ENCODE measurements at regions not wholly inside any gene's neighbourhood (a gene's known extent, or its start where the extent isn't known, plus 50 kb on each side); places are given as distances from the start of the nearest gene placed in this dataset.

DNA sequence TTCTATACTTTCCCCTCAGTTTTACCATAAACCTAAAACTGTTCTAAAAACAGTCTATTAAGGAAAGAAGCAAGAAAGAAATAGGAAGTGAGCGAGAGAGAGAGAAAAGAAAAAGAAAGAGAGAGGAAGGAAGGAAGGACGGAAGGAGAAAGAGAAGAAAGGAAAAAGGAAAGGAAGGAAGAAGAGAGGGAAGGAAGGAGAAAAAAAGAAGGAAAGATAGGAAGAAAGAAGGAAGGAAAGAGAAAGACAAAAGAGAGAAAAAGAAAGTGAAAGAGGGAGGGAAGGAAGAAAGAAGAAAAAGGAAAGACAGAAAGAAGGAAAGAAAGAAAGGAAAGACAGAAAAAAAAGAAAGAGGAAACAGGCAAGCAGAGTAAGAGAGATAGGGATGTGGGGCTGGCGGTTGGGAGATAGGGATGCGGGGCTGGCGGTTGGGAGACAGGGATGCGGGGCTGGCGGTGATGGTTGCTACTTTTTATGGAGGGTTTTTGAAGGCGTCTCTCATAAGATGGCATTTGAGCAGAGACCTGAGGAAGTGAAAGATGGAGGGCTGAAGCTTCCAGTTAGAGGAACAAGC is 70.4 kb upstream of the IRF2BP2 start:
- no peaks in the 10 kb centered on the region for H3K79me2 ChIP-seq (ENCODE audit: insufficient read depth, low read length)
- H3K4me1 Mint-ChIP-seq, result peaks cover 31% of the 10 kb centered on the region
- H4K20me1 ChIP-seq (ENCODE audit: insufficient read depth, low read length), result no peaks in the 10 kb centered on the region
- TF ChIP-seq, protein P1, sequence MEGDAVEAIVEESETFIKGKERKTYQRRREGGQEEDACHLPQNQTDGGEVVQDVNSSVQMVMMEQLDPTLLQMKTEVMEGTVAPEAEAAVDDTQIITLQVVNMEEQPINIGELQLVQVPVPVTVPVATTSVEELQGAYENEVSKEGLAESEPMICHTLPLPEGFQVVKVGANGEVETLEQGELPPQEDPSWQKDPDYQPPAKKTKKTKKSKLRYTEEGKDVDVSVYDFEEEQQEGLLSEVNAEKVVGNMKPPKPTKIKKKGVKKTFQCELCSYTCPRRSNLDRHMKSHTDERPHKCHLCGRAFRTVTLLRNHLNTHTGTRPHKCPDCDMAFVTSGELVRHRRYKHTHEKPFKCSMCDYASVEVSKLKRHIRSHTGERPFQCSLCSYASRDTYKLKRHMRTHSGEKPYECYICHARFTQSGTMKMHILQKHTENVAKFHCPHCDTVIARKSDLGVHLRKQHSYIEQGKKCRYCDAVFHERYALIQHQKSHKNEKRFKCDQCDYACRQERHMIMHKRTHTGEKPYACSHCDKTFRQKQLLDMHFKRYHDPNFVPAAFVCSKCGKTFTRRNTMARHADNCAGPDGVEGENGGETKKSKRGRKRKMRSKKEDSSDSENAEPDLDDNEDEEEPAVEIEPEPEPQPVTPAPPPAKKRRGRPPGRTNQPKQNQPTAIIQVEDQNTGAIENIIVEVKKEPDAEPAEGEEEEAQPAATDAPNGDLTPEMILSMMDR (IDR thresholded peaks at IDR 0.05), result no peak
- H3K9ac ChIP-seq (ENCODE audit: insufficient read depth, low read length, poor library complexity, severe bottlenecking), result no peak overlapping the region
- peaks cover 0 to under 1% of the 10 kb centered on the region in 2 donors for H3K36me3 Mint-ChIP-seq
- H2AFZ ChIP-seq (ENCODE audit: insufficient read depth, low read depth, low read length, poor library complexity, severe bottlenecking), result no peak overlapping the region
- 90% methylated on average over 7 of the region's 8 CpGs for WGBS (ENCODE audit: insufficient coverage)
- peaks cover 0 to 1% (median 0%) of the 10 kb centered on the region in 7 donors for H3K9me3 Mint-ChIP-seq
- no peaks in the 10 kb centered on the region for H3K9me3 ChIP-seq (replicated peaks in 1 of 2; ENCODE audit: control insufficient read depth in 1 of 2, insufficient read depth in 1 of 2, low read length in 2 of 2)
- no peaks in the 10 kb centered on the region for H3K36me3 ChIP-seq (replicated peaks in 1 of 2; ENCODE audit: control insufficient read depth in 1 of 2, insufficient read depth in 2 of 2, low read length in 2 of 2)
- no peaks in the 10 kb centered on the region for H3K27me3 ChIP-seq (ENCODE audit: control insufficient read depth in 2 of 2, insufficient read depth in 2 of 2, low read length in 2 of 2)
- H3K4me3 ChIP-seq (replicated peaks in 1 of 3; ENCODE audit: low read depth in 2 of 3, low read length in 3 of 3), result no peak overlapping the region
- peaks cover 0 to 3% (median 0%) of the 10 kb centered on the region in 3 donors for H3K27me3 Mint-ChIP-seq (ENCODE audit: low read depth in 3 of 3)
- intact Hi-C loops (cut with micrococcal nuclease), result loop anchor here in 1 of 2 donors (5.0 kb wide), 1 partner anchor 42 kb away; no protein-coding TSS in a partner anchor
- H3K27ac ChIP-seq (ENCODE audit: low read depth in 1 of 2, low read length in 2 of 2), result no peak overlapping the region
- H3K4me1 ChIP-seq (ENCODE audit: control insufficient read depth in 1 of 2, insufficient read depth in 2 of 2, low read length in 2 of 2), result peaks cover 26 to 32% of the 10 kb centered on the region in 2 donors
- H3K4me2 ChIP-seq (replicated peaks; ENCODE audit: extremely low read depth, low read length, poor library complexity, severe bottlenecking), result no peak overlapping the region
- no peak overlapping the region for H3K4me3 Mint-ChIP-seq
- no peak for DNase-seq
- H3K27ac Mint-ChIP-seq, result no peak overlapping the region

DNA sequence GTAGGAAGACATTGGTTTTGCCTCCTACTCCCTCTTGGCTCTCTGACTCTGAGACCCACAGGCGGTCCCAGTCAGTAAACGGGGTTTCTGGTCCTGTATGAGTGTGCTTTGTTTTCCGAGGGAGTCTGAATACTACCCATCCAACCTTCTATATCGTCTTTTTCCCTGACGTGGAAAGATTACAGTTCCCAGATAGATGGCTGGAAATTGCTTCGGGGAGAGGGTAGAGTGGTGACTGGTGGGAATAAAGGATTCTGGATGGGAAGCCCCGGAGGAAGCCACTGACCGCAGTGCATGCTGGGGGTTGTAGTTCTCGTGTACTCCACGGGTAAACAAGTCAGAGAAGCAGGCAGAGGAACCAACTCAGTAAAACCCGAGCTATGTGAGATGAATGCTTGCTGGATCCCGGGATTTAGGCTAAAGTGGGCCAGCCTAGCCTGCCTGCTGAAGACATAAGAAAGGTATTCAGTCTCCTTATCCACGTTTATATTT is 66.2 kb upstream of the IRF2BP2 start:
- Mint-ChIP-seq H3K27me3 (ENCODE audit: low read depth in 3 of 3) (peaks cover 0 to 2% (median 0%) of the 10 kb centered on the region in 3 donors), H3K27ac (peak overlapping the region in 6 of 7 donors; percentile 44 to 88 (median 72)), H3K9me3 (no peaks in the 10 kb centered on the region), H3K36me3 (no peaks in the 10 kb centered on the region), H3K4me1 (peaks cover 16% of the 10 kb centered on the region), H3K4me3 (peak overlapping the region; percentile 82 to 88)
- Histone ChIP-seq H3K79me2 (ENCODE audit: insufficient read depth, low read length) (no peaks in the 10 kb centered on the region), H3K4me1 (ENCODE audit: control insufficient read depth in 1 of 2, insufficient read depth in 2 of 2, low read length in 2 of 2) (peaks cover 8 to 11% of the 10 kb centered on the region in 2 donors), H3K27ac (ENCODE audit: low read depth in 1 of 2, low read length in 2 of 2) (peak overlapping the region in 1 of 2 donors; percentile 17), H3K36me3 (replicated peaks in 1 of 2; ENCODE audit: control insufficient read depth in 1 of 2, insufficient read depth in 2 of 2, low read length in 2 of 2) (no peaks in the 10 kb centered on the region), H2AFZ (ENCODE audit: insufficient read depth, low read depth, low read length, poor library complexity, severe bottlenecking) (peak overlapping the region; percentile 76), H3K4me2 (replicated peaks; ENCODE audit: extremely low read depth, low read length, poor library complexity, severe bottlenecking) (peak overlapping the region; percentile 73), H3K4me3 (replicated peaks in 1 of 3; ENCODE audit: low read depth in 2 of 3, low read length in 3 of 3) (peak overlapping the region; percentile 36 to 87 (median 75)), H3K9ac (ENCODE audit: insufficient read depth, low read length, poor library complexity, severe bottlenecking) (no peak overlapping the region), H4K20me1 (ENCODE audit: insufficient read depth, low read length) (no peaks in the 10 kb centered on the region), H3K27me3 (ENCODE audit: control insufficient read depth in 2 of 2, insufficient read depth in 2 of 2, low read length in 2 of 2) (no peaks in the 10 kb centered on the region), H3K9me3 (replicated peaks in 1 of 2; ENCODE audit: control insufficient read depth in 1 of 2, insufficient read depth in 1 of 2, low read length in 2 of 2) (no peaks in the 10 kb centered on the region)
- peak; percentile 33 to 73 (median 58) for DNase-seq
- TF ChIP-seq, protein P1 (IDR thresholded peaks at IDR 0.05), result no peak
- 0% methylated on average over 6 of the region's 13 CpGs for WGBS (ENCODE audit: insufficient coverage)
- intact Hi-C loops (cut with micrococcal nuclease), result no loop called here

Data from CD14-positive monocyte (primary cell).